HG02588 (cell line): ENCODE measurements at regions not wholly inside any gene's neighbourhood (a gene's known extent, or its start where the extent isn't known, plus 50 kb on each side); places are given as distances from the start of the nearest gene placed in this dataset.

Experiments
- ATAC-seq: cut with Tn5 transposase; IDR thresholded peaks from one replicate; pipeline ENCODE4 v1.9.1; 2021; ENCODE audit warnings: mild to moderate bottlenecking, moderate library complexity; ENCODE audit not compliant: unreplicated experiment

GRCh38 chr4:138894011-138894410 lies 121.6 kb upstream of the NOCT start:
- ATAC-seq, result no peak

GRCh38 chr4:138892483-138893407 lies 122.8 kb upstream of the NOCT start:
- ATAC-seq, result no peak

GRCh38 chr4:138891631-138892031 lies 124.0 kb upstream of the NOCT start:
- no peak for ATAC-seq

- no peak for ATAC-seq
Measured at GRCh38 chr4:138890891-138891570, 124.5 kb upstream of the NOCT start.

- no peak for ATAC-seq
Measured at GRCh38 chr4:138889216-138889615, 126.4 kb upstream of the NOCT start.

- no peak for ATAC-seq
Measured at GRCh38 chr4:138887741-138888140, 127.8 kb upstream of the NOCT start.

GRCh38 chr4:138887341-138887740 lies 128.2 kb upstream of the NOCT start:
- ATAC-seq, result no peak

- no peak for ATAC-seq
Measured at GRCh38 chr4:138879757-138880156, 135.8 kb upstream of the NOCT start.

- ATAC-seq, result no peak
Measured at GRCh38 chr4:138875891-138876608, 139.5 kb upstream of the NOCT start.

GRCh38 chr4:138871555-138871875 lies 144.1 kb upstream of the NOCT start:
- ATAC-seq, result no peak

GRCh38 chr4:138870737-138871554 lies 144.6 kb upstream of the NOCT start:
- peak; percentile 72 for ATAC-seq

- ATAC-seq, result no peak
Measured at GRCh38 chr4:138869631-138870030, 145.9 kb upstream of the NOCT start.

- no peak for ATAC-seq
Measured at GRCh38 chr4:138869165-138869564, 146.4 kb upstream of the NOCT start.

- no peak for ATAC-seq
Measured at GRCh38 chr4:138868562-138868961, 147.0 kb upstream of the NOCT start.

GRCh38 chr4:138867404-138867803 lies 148.2 kb upstream of the NOCT start:
- no peak for ATAC-seq

GRCh38 chr4:138866314-138866713 lies 149.3 kb upstream of the NOCT start:
- ATAC-seq, result no peak

GRCh38 chr4:138865765-138866164 lies 149.8 kb upstream of the NOCT start:
- ATAC-seq, result no peak

GRCh38 chr4:138864961-138865720 lies 150.4 kb upstream of the NOCT start:
- no peak for ATAC-seq

- ATAC-seq, result no peak
Measured at GRCh38 chr4:138863160-138863559, 152.4 kb upstream of the NOCT start.

GRCh38 chr4:138861135-138861534 lies 154.4 kb upstream of the NOCT start:
- ATAC-seq, result no peak
